ENCODE measurements at regions not wholly inside any gene's neighbourhood (a gene's known extent, or its start where the extent isn't known, plus 50 kb on each side); places are given as distances from the start of the nearest gene placed in this dataset.

GRCh38 chr2:238967031-238967977 is 119.4 kb downstream of the TWIST2 start:
- no peak for TF ChIP-seq CTCF (IDR thresholded peaks at IDR 0.05)
- no peak for TF ChIP-seq POLR2A (IDR thresholded peaks at IDR 0.05)
